NCI-H345 treated with DMSO at 0.1 percent for 48 hours (cell line): ENCODE measurements at regions not wholly inside any gene's neighbourhood (a gene's known extent, or its start where the extent isn't known, plus 50 kb on each side); places are given as distances from the start of the nearest gene placed in this dataset.
"Not testable (repeated sequence)": the region's sequence is repeated elsewhere in the genome, so short reads cannot be mapped to it uniquely, and the experiment has no call there.

ENCODE experiments used
- DNase-seq: peaks from one replicate; lab custom pipeline; 2025; ENCODE audit not compliant: unreplicated experiment; lab: John Stamatoyannopoulos, UW

GRCh38 chr9:90070931-90071660 is 466.3 kb downstream of the GADD45G start:
- DNase-seq: no peak

GRCh38 chr9:90073186-90073945 is 468.6 kb downstream of the GADD45G start:
- DNase-seq: no peak

GRCh38 chr9:90074316-90074962 is 469.6 kb downstream of the GADD45G start:
- no peak for DNase-seq

GRCh38 chr9:90077598-90077997 is 472.8 kb downstream of the GADD45G start:
- not testable (repeated sequence) for DNase-seq

- DNase-seq: no peak
Observed at GRCh38 chr9:90078988-90079421, 474.2 kb downstream of the GADD45G start.

DNA sequence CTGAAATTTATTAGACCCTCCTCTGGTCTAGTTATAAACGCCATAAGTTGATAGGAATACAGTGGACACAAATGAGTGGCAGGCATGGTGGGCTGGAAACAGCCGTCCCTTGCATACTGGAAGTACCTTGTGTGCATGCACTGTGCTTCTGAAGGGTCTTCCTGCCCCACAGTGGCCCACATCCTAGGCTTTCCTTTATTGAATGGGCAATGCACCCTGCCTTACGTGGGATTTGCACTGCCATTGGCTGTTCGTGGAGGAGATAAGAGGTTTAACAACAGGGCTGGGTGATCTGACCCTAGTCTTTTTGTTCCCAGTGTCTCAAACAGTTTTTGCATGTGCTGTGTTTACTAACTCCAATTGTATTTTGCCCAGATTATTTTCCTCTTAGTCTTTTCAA is 480.8 kb downstream of the GADD45G start:
- no peak for DNase-seq

GRCh38 chr9:90086101-90086511 is 481.3 kb downstream of the GADD45G start:
- no peak for DNase-seq

- no peak for DNase-seq
Observed at GRCh38 chr9:90088434-90088833, 483.6 kb downstream of the GADD45G start.

- DNase-seq: no peak
Observed at GRCh38 chr9:90088856-90089255, 484.0 kb downstream of the GADD45G start.

DNA sequence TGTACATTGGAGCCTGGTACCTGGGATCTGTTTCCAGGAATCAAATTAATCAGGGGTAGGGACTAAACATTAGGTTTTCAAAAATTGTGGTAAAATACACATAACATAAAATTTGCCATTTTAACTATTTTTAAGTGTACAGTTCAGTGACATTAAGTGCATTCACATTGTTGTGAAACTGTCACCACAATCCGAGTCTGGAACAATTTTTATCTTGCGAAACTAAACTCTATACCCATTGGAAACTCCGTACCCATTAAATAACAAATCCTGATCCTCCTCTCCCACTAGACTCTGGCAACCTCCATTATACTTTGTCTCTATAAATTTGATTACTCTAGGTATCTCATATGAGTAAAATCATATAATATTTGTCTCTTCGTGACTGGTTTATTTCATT is 486.2 kb downstream of the GADD45G start:
- DNase-seq: no peak

DNA sequence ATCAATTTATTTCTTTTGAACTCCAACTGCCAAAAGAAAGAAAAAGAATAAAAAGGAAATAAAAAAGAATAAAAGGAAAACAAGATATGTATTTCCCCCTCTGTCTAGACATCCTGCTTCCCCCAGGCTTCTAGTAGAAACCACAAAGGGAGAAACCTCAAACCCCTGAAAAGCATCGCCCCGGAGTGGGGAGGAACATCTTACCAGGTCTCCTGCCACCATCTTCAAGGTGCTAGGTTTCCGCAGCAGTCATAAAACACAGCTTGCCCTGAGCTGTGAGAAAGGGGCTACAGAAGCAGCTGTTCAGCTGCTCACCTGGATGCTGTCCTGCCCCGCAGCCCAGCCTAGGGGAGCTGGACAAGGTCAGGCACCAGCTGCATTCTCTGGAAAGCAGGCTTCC is 487.7 kb downstream of the GADD45G start:
- no peak for DNase-seq

GRCh38 chr9:90095682-90096081 is 490.9 kb downstream of the GADD45G start:
- DNase-seq: peak; percentile 43

DNA sequence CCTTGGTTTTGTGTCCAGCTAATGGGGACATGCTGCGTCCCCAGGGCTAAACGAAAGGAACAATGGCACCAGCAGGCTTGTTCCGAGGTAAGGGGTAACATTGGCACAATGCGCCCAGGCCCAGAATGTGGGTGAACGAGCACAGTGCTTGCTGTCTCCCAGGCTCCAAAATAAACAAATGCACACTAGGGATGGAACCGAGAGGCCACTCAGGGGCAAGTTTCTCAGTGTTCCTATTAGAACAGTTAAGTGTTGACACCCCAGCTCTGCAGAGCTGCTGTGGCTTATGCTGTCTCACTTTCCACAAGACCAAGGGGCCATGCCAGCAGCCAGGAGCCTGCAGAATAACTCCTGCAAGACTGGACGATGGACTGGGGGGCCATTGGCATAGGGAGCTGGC is 492.4 kb downstream of the GADD45G start:
- no peak for DNase-seq

- DNase-seq: no peak
Observed at GRCh38 chr9:90098408-90098807, 493.6 kb downstream of the GADD45G start.

GRCh38 chr9:90099262-90099963 is 494.6 kb downstream of the GADD45G start:
- peak; percentile 22 for DNase-seq

GRCh38 chr9:90100014-90100413 is 495.2 kb downstream of the GADD45G start:
- no peak for DNase-seq

GRCh38 chr9:90102292-90102901 is 497.6 kb downstream of the GADD45G start:
- peak; percentile 64 for DNase-seq

GRCh38 chr9:90103771-90104170 is 499.0 kb downstream of the GADD45G start:
- DNase-seq: no peak

DNA sequence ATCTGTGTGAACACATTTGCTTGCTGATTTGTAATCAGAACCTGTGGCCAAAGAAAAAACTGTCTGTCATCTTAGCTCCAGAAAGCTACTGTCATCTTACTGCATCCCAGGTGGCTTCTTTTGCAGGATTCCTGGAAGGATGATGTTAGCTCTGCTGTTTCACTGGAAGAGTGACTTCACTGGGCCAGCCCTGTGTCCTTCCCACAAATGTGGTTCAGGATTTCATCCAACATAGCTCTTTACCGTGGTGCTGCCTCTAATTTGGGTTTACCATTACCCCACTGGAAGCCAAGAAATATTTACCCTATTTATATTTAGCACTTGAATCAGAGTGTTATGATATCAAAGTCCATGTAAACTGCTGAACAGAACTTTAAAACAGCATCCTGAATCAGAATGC is 501.0 kb downstream of the GADD45G start:
- no peak for DNase-seq

GRCh38 chr9:90107040-90107725 is 502.4 kb downstream of the GADD45G start:
- DNase-seq: peak; percentile 30
